IPS-NIHi7 (cell line): ENCODE measurements at regions not wholly inside any gene's neighbourhood (a gene's known extent, or its start where the extent isn't known, plus 50 kb on each side); places are given as distances from the start of the nearest gene placed in this dataset.

Experiments used
- DNase-seq: peaks from one replicate; pipeline ENCODE4 v3.0.0; 2012; ENCODE audit warnings: mixed read lengths; ENCODE audit errors: extremely low spot score

DNA sequence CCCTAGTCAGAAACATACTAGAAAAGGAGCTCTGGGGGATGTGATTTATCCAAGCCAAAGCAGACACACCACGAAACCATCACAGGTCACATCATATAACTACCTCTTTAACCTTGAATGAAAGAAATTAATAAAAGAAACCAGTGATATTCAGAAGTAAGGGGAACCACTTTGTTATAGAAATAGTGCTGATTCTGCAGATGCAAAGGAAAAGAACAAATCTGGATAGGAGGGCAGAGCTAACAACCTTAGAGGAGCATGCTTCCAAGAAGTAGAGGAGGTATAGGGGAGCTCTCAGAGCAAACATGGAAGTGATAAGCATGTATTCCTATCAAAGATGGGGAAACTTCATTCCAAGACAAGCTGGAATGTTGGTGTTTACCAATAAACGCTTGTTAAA lies 117.0 kb upstream of the MDM1 start:
- DNase-seq = no peak

- no peak for DNase-seq
These were observed 118.7 kb upstream of the MDM1 start for GRCh38 chr12:68450947-68451260.

- peak; percentile 38 for DNase-seq
These were observed 119.3 kb upstream of the MDM1 start for GRCh38 chr12:68451261-68452077.

- DNase-seq = no peak
These were observed 120.0 kb upstream of the MDM1 start for GRCh38 chr12:68452078-68452715.

DNA sequence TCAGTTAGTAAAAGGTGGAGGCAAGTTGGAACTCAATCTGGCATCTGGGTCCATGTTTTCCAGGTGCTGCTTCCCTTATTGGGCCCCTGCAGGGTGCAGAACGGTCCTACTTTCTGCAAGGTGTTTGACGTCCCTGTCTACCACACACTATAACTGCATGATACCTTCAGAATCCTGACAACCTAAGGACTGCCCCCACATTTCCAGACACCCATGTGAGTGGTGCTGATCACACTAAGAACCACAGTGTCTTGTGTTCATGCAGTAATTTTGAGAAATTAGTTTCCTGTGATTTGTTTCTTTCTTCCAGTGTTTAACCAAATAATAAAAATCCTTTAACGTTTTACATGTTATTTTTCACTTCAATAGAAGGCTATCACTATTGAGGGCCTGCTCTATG lies 121.1 kb upstream of the MDM1 start:
- DNase-seq = no peak

- DNase-seq = no peak
These were observed 121.7 kb upstream of the MDM1 start for GRCh38 chr12:68453876-68454275.

GRCh38 chr12:68454892-68455291 lies 122.7 kb upstream of the MDM1 start:
- DNase-seq = no peak

- DNase-seq = no peak
These were observed 123.7 kb upstream of the MDM1 start for GRCh38 chr12:68455691-68456345.

GRCh38 chr12:68458866-68459265 lies 126.7 kb upstream of the MDM1 start:
- DNase-seq = no peak

DNA sequence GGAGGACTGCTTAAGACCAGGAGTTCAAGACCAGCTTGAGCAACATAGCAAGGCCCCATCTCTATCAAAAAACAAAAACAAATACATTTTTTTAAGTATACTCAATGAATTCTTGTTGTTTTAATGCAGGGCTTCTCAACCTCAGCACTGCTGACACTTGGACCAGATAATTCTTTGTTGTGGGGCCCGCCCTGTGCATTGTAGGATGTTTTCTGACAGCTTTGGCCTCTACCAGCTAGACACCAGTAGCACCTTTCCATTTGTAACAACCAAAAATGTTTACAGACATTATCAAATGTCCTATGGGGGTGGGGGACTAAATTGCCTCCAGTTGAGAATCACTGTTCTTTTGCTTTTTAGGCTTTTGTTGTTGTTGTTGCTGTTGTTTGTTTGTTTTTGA lies 128.1 kb upstream of the MDM1 start:
- no peak for DNase-seq

DNA sequence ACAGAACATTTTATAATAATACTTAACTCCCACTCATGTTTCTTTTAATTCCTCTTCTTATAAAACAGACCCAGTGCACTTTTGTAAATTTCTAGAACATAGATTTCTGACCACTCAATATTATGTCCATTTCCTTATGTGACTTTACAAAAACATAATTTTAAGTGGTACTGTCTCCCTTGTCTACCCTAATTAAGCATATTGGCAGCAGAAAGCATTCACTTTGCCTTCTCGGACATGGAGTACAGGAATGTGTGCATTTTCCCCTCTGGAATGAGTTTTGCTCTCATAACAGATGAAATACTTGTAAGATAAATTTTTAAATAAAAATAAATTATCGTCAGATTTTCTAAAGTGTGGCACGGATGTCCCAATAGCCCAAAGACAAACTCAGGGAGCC lies 129.5 kb upstream of the MDM1 start:
- DNase-seq = no peak

GRCh38 chr12:68462803-68463202 lies 130.6 kb upstream of the MDM1 start:
- no peak for DNase-seq

GRCh38 chr12:68465227-68465626 lies 133.1 kb upstream of the MDM1 start:
- no peak for DNase-seq

DNA sequence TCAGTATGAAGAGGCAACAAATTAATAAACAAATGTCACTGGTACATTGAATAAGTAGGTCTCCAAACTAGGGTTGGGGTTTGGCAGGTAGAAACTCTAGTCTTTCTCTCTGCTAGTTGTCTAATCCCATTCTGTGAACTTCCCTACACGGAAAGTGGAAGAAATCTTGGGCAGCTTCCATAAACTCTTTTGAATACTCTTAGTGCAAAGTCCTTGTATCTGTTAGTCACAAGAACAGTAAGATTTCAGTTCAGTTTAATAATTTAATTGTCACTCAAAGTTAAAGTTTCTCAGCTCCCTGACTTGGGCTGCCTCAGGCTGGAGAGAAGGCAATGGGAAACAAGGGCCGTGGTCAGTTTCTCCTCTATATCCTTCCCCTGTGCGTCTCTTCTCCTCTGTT lies 135.4 kb upstream of the MDM1 start:
- DNase-seq = no peak

- no peak for DNase-seq
These were observed 135.9 kb upstream of the MDM1 start for GRCh38 chr12:68468036-68468435.

GRCh38 chr12:68469113-68469512 lies 137.0 kb upstream of the MDM1 start:
- DNase-seq = no peak

DNA sequence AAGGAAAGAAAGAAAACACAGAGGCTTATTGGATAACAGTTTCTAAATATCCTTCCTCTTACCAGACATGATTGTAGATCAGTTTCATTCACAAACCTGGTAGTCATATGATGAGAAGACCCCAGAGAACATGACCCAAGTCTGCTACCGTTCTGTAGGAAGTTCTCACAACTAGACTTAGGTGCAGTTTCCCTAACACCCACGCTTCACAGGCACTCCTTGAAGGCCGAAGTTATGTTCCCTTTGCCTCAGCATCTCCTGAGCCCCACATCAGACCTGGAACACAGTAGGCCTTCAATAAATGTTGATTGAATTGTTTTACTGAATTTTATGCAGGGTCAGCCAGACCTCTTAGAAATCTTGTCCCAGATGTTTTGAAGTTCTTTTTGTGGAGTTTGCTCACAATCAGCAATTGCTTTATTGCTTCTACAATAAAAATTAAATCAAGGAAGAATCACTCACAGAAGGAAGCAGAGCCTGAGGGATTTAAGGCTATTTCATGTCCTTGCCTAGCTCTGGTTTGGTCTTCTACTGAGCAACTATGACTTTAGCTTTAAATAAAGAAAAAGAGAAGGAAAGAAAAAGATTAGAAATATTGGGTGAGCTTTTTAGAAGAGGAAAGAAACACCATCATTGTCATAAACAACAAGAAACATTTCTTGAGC lies 138.6 kb upstream of the MDM1 start:
- no peak for DNase-seq

DNA sequence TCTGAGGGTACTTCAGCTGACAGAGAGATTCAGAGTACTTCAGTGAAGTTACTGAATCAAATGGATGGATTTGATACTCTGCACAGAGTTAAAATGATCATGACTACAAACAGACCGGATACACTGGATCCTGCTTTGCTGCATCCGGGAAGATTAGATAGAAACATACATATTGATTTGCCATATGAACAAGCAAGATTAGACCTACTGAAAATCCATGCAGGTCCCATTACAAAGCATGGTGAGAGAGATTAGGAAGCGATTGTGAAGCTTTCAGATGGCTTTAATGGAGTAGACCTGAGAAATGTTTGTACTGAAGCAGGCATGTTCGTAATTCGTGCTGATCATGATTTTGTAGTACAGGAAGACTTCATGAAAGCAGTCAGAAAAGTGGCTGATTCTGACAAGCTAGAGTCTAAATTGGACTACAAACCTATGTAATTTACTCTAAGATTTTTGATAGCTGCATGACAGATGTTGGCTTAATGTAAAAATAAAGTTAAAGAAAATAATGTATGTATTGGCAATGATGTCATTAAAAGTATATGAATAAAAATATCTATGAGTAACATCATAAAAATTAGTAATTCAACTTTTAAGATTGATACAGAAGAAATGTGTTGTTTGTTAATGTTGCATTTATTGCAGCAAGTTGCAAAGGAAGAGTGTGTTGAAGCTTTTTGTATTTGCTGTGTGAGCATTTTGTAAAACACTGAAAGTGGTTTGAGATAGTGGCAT lies 136.1 kb upstream of the RAP1B start:
- no peak for DNase-seq

DNA sequence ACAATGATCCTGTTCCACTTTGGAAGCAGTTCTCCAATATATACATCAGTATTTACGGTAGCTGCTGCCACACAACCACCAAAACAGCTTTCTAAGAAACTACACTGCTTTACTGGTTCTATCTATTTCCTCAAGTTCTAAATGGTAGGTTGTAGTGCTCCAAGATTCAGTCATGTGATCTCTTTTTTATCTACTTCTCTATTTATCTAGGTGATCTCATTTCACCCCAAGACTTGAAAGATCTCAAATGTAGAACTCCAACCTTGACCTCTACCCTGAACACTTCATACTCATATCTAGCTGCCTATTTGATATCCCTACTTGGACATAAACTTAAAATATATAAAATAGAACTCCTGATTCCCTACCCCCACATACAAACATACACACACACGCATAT lies 133.9 kb upstream of the RAP1B start:
- DNase-seq = no peak

GRCh38 chr12:68477261-68477772 lies 133.4 kb upstream of the RAP1B start:
- no peak for DNase-seq

GRCh38 chr12:68477906-68478305 lies 132.8 kb upstream of the RAP1B start:
- no peak for DNase-seq
